PC-9 (cell line): ENCODE measurements at regions not wholly inside any gene's neighbourhood (a gene's known extent, or its start where the extent isn't known, plus 50 kb on each side); places are given as distances from the start of the nearest gene placed in this dataset.

Experiments
- EZH2 ChIP-seq: fragments of 200-600 bp; sonication (generic); IDR thresholded peaks from 2 replicates; pipeline ENCODE4 v1.8.0; 2017; ENCODE audit warnings: antibody characterized with exemption, low read depth
- TF ChIP-seq, protein P1 (sequence below): fragments of 200-600 bp; sonication (generic); conservative IDR thresholded peaks from 2 replicates; pipeline ENCODE4 v1.6.1; 2017; ENCODE audit warnings: mixed run types, antibody characterized with exemption, mild to moderate bottlenecking, moderate library complexity

DNA sequence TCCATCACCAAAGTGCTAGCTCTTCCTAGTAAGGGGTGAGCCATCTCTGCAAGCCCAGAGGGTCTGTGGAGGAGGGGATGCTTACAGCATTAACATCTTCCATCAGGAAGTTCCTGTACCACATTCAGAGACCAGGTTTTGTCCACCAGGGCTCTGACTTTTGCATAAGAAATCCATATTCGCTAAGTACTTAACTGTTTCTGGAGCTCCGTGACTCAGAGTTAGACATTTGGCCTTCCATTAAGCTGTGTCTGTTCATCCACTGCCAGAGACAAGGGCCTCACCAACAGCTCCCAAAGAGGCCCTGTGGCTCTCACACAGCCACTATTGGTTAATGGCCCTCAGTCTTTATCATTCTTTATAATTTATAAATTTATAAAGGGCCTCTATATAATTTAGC, 144.6 kb downstream of the ADAMTS15 start:
- TF ChIP-seq, protein P1, sequence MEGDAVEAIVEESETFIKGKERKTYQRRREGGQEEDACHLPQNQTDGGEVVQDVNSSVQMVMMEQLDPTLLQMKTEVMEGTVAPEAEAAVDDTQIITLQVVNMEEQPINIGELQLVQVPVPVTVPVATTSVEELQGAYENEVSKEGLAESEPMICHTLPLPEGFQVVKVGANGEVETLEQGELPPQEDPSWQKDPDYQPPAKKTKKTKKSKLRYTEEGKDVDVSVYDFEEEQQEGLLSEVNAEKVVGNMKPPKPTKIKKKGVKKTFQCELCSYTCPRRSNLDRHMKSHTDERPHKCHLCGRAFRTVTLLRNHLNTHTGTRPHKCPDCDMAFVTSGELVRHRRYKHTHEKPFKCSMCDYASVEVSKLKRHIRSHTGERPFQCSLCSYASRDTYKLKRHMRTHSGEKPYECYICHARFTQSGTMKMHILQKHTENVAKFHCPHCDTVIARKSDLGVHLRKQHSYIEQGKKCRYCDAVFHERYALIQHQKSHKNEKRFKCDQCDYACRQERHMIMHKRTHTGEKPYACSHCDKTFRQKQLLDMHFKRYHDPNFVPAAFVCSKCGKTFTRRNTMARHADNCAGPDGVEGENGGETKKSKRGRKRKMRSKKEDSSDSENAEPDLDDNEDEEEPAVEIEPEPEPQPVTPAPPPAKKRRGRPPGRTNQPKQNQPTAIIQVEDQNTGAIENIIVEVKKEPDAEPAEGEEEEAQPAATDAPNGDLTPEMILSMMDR, result no peak
- TF ChIP-seq EZH2, result no peak
